ENCODE measurements at regions not wholly inside any gene's neighbourhood (a gene's known extent, or its start where the extent isn't known, plus 50 kb on each side); places are given as distances from the start of the nearest gene placed in this dataset.

DNA sequence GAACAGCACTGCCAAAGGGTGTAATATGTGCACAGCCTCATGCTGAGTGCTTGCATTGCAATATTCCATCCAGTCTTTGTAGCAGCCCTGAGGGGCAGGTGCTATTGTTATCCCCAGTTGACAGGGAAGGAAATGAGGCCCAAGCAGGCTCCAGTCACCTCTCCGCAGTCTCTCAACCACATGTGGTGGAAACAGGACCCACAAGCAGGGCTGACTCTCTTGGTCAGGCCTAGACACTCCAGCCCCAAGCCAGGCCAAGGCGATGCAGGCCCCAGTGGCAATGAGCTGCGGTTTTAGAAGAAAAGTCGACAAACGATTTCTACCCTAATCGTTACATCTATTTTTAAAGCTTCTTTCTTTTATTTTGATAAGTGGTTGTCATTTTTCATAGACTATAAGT lies 52.6 kb upstream of the GADD45A start:
- no peaks in the 10 kb centered on the region for H3K27me3 ChIP-seq
- DNase-seq (ENCODE audit: low spot score in 2 of 2), result no peak
- no peak overlapping the region for H3K4me3 ChIP-seq
- H3K36me3 ChIP-seq, result no peaks in the 10 kb centered on the region
- H3K27ac ChIP-seq, result no peak overlapping the region
- intact Hi-C loops (cut with DNase I; ENCODE audit: low total_unique reads), result no loop called here
- peaks cover 0 to 6% of the 10 kb centered on the region in 2 donors for H3K4me1 ChIP-seq
- no peak for TF ChIP-seq POLR2A (IDR thresholded peaks at IDR 0.05)
- no peak for TF ChIP-seq POLR2AphosphoS5 (IDR thresholded peaks at IDR 0.05)
- TF ChIP-seq CTCF (IDR thresholded peaks at IDR 0.05), result no peak
- no peaks in the 10 kb centered on the region for H3K9me3 ChIP-seq

- intact Hi-C loops (cut with DNase I; ENCODE audit: low total_unique reads), result no loop called here
- H3K36me3 ChIP-seq, result no peaks in the 10 kb centered on the region
- DNase-seq (ENCODE audit: low spot score in 2 of 2), result no peak
- no peaks in the 10 kb centered on the region for H3K9me3 ChIP-seq
- no peak overlapping the region for H3K4me3 ChIP-seq
- H3K4me1 ChIP-seq, result peaks cover 0 to 6% of the 10 kb centered on the region in 2 donors
- TF ChIP-seq POLR2AphosphoS5 (IDR thresholded peaks at IDR 0.05) (no peak), CTCF (IDR thresholded peaks at IDR 0.05) (no peak), POLR2A (IDR thresholded peaks at IDR 0.05) (no peak)
- no peaks in the 10 kb centered on the region for H3K27me3 ChIP-seq
- no peak overlapping the region for H3K27ac ChIP-seq
These were observed 52.0 kb upstream of the GADD45A start for GRCh38 chr1:67632811-67633655.

DNA sequence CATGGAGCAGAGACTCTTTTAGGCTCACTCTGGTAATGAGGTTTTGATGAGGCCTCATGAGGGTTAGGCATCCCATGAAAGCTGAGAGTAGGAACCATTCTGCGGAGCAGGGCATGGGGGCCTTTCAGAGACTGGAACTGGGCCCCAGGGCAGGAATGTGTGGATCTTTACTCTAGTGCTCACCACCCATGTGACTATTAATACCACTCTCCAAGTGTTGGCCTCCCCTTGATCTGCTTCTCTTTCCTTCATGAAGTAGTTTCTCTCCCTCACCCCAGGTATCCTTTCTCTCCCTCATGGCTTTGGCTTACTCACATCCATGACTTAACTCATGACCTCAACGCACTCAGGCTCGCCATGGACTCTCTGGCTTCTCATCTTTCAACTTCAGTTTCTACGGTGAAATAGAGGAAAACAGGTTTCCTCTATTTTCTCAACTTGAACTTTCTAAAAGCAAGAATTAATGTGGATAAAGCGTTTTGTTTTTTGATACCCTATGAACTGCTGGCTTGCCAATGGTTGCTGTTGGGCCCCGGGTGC lies 50.5 kb upstream of the GADD45A start:
- no peaks in the 10 kb centered on the region for H3K27me3 ChIP-seq
- H3K9me3 ChIP-seq, result no peaks in the 10 kb centered on the region
- intact Hi-C loops (cut with DNase I; ENCODE audit: low total_unique reads), result no loop called here
- no peak for DNase-seq (ENCODE audit: low spot score in 2 of 2)
- H3K36me3 ChIP-seq, result no peaks in the 10 kb centered on the region
- no peak overlapping the region for H3K27ac ChIP-seq
- H3K4me1 ChIP-seq, result peaks cover 0 to 2% of the 10 kb centered on the region in 2 donors
- H3K4me3 ChIP-seq, result no peak overlapping the region
- no peak for TF ChIP-seq POLR2AphosphoS5 (IDR thresholded peaks at IDR 0.05)
- no peak for TF ChIP-seq CTCF (IDR thresholded peaks at IDR 0.05)
- no peak for TF ChIP-seq POLR2A (IDR thresholded peaks at IDR 0.05)

DNA sequence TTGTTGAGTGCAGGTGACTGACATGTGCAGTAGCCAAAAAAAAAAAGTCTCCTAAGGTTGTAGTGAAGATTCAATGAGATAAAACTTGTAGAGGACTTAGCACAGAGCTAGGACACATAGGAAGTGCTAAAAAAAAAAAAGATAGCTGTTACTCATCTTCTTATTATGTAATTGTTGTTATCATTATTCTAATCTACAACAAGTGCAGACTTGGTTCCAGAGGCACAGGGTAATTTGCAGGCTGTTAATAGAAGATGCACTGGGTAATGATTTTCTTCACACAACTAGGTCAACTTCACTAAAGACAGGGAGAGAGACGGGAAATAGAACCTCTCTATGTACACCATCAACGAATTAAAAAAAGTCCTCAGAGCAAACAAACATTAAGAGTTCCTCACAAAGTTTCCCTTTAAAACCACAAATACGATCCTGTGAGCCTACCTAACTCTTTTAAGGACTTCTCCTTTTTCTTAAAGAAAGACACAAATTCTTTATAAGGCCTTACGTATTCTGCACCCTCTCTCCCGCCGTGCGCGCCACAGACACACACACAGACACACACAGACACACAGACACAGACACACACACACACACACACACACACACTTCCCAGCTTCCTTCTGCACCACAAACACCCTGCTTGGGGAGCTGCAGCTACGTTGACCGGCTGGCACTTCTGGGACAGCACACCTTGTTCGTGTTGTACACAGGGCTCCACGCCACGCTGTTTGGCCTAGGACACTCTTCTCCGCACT lies 49.8 kb upstream of the GADD45A start:
- H3K36me3 ChIP-seq, result no peaks in the 10 kb centered on the region
- H3K4me3 ChIP-seq, result no peak overlapping the region
- H3K9me3 ChIP-seq, result no peaks in the 10 kb centered on the region
- no peaks in the 10 kb centered on the region for H3K4me1 ChIP-seq
- no peaks in the 10 kb centered on the region for H3K27me3 ChIP-seq
- intact Hi-C loops (cut with DNase I; ENCODE audit: low total_unique reads), result no loop called here
- no peak overlapping the region for H3K27ac ChIP-seq
- TF ChIP-seq POLR2AphosphoS5 (IDR thresholded peaks at IDR 0.05), result no peak
- TF ChIP-seq CTCF (IDR thresholded peaks at IDR 0.05), result no peak
- no peak for TF ChIP-seq POLR2A (IDR thresholded peaks at IDR 0.05)
- DNase-seq (ENCODE audit: low spot score in 2 of 2), result no peak

Measured in breast epithelium (tissue), 4 donors.